Mucosa of stomach (tissue), 1 donor: ENCODE measurements at regions not wholly inside any gene's neighbourhood (a gene's known extent, or its start where the extent isn't known, plus 50 kb on each side); places are given as distances from the start of the nearest gene placed in this dataset.
A peak's percentile ranks its signal among the peaks of the same experiment; 100 is the strongest.

Experiments
- H3K27me3 ChIP-seq: one replicate; pipeline ENCODE4 v1.7.0; 2013; ENCODE audit warnings: mild to moderate bottlenecking, low read length; ENCODE audit not compliant: control insufficient read depth, insufficient read depth
- H3K36me3 ChIP-seq: one replicate; pipeline ENCODE4 v1.7.0; 2013; ENCODE audit warnings: low read length; ENCODE audit not compliant: control insufficient read depth, insufficient read depth
- H3K4me1 ChIP-seq: one replicate; pipeline ENCODE4 v1.7.0; 2013; ENCODE audit warnings: mild to moderate bottlenecking, low read length; ENCODE audit not compliant: control insufficient read depth, insufficient read depth
- H3K4me3 ChIP-seq: one replicate; pipeline ENCODE4 v1.7.0; 2013; ENCODE audit warnings: low read length
- H3K9ac ChIP-seq: one replicate; pipeline ENCODE4 v1.7.0; 2013; ENCODE audit warnings: mild to moderate bottlenecking, low read length, moderate library complexity
- H3K9me3 ChIP-seq: one replicate; pipeline ENCODE4 v1.7.0; 2013; ENCODE audit warnings: mild to moderate bottlenecking, low read length, moderate library complexity; ENCODE audit not compliant: control insufficient read depth
- donor health status: Pancreatic carcinoma.

DNA sequence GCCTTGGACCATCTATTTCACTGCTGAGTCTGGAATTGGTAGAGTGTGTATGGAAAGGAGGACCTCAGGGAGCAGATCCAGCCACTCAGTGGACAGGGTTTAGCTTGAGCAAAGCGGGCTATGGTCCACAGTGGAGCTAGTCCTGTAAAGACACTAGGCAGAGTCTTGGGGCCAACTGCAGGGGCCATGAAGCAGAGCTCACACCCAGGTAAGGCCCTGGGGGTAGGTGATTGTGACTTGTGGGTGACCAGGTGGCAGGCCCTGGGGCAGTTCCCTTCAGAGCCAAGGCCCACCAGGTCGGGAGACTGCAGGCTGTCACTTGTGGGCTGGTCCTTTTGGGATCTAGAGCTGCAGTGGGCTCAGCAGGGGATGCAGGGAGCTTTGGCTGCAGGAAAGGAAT is 80.8 kb upstream of the EPHB3 start:
- Histone ChIP-seq H3K9ac (no peak overlapping the region), H3K4me1 (peaks cover 6% of the 10 kb centered on the region), H3K27me3 (peaks cover 13% of the 10 kb centered on the region), H3K36me3 (no peaks in the 10 kb centered on the region), H3K9me3 (no peaks in the 10 kb centered on the region), H3K4me3 (no peak overlapping the region)

GRCh38 chr3:184481984-184482671 is 79.5 kb upstream of the EPHB3 start:
- Histone ChIP-seq H3K9ac (no peak overlapping the region), H3K36me3 (no peaks in the 10 kb centered on the region), H3K4me3 (no peak overlapping the region), H3K27me3 (peaks cover 14% of the 10 kb centered on the region), H3K9me3 (no peaks in the 10 kb centered on the region), H3K4me1 (peaks cover 6% of the 10 kb centered on the region)

GRCh38 chr3:184485241-184485640 is 76.3 kb upstream of the EPHB3 start:
- Histone ChIP-seq H3K9ac (no peak overlapping the region), H3K27me3 (peaks cover 23% of the 10 kb centered on the region), H3K4me1 (peaks cover 20% of the 10 kb centered on the region), H3K36me3 (no peaks in the 10 kb centered on the region), H3K9me3 (no peaks in the 10 kb centered on the region), H3K4me3 (no peak overlapping the region)

GRCh38 chr3:184485906-184486305 is 75.7 kb upstream of the EPHB3 start:
- Histone ChIP-seq H3K36me3 (no peaks in the 10 kb centered on the region), H3K4me3 (no peak overlapping the region), H3K27me3 (peaks cover 19% of the 10 kb centered on the region), H3K9me3 (no peaks in the 10 kb centered on the region), H3K9ac (no peak overlapping the region), H3K4me1 (peaks cover 25% of the 10 kb centered on the region)

GRCh38 chr3:184486614-184487013 is 75.0 kb upstream of the EPHB3 start:
- H3K4me1 ChIP-seq, result peaks cover 25% of the 10 kb centered on the region
- peaks cover 20% of the 10 kb centered on the region for H3K27me3 ChIP-seq
- H3K9me3 ChIP-seq, result no peaks in the 10 kb centered on the region
- H3K9ac ChIP-seq, result no peak overlapping the region
- H3K36me3 ChIP-seq, result no peaks in the 10 kb centered on the region
- no peak overlapping the region for H3K4me3 ChIP-seq

DNA sequence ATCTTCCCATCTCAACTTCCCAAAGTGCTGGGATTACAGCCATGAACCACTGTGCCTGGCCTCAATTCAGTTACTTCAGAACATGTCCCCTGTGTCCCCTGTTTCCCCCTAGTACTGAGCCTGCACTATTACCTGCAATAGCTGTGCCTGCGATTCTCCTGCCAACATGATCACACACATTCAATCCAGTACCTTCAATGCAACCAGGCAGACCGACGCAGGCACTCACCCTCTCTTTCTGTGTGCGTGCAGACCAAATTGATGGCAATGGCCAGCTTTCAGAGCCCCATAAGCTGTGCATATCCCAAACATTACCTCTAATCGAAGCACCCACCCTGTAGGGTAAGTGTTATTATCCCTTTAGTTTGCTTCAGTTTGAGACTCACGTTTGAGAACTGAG is 73.0 kb upstream of the EPHB3 start:
- Histone ChIP-seq H3K9me3 (no peaks in the 10 kb centered on the region), H3K27me3 (peaks cover 35% of the 10 kb centered on the region), H3K36me3 (no peaks in the 10 kb centered on the region), H3K9ac (no peak overlapping the region), H3K4me3 (no peak overlapping the region), H3K4me1 (peaks cover 23% of the 10 kb centered on the region)

DNA sequence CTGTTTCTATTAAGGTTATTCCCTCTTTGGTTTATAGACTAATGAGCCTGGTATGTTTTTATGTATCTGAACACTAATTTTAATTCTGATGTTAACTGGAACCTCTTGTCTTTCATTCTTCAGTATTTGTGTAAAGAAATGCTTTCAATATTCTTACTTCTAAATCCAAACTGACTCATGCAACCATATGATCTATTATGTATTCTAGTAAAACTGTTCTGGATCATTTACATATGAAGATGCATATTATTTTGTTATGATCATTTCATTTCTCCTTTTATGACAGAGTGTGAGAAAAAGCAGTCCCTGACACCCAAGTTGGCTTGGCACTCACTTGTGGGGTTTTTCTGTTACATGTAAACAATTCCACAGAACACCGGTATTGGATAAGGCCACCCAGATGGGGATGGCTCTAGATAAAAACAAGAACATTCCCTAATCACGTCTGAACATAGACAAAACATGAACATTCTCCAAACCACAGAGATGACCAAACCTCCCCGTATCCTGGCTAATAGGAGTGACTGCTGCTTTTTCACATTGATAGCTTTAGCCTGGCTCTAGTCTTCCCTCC is 72.2 kb upstream of the EPHB3 start:
- no peak overlapping the region for H3K9ac ChIP-seq
- peaks cover 38% of the 10 kb centered on the region for H3K27me3 ChIP-seq
- H3K36me3 ChIP-seq, result no peaks in the 10 kb centered on the region
- no peaks in the 10 kb centered on the region for H3K9me3 ChIP-seq
- no peak overlapping the region for H3K4me3 ChIP-seq
- H3K4me1 ChIP-seq, result peaks cover 23% of the 10 kb centered on the region

DNA sequence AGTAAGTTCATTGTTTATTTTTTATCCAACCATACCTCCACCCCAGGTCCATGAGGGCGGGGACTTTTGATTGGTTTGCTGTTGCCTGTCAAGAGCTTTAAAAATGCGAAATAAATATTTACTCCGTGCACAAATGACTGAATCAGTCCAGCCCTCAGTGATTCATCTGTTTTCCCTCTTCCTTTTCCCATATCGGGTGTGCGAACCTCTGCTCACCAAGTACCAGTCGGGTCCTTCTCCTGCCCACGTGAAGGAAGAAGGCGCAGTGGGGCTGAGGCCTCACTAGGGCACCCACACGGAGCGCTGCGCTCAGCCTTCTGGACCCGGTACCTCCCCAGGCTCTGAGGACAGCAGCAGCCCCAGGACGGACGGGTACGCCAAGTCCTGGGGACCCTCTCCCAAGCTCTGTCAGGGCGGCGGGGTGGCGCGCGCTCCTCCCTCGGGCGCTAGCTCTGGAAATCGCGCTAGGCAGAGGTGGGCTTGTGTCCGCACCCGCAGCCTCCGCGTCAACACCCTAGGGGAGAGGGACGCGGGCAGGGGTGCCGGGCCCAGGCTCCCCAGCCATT is 70.5 kb upstream of the EPHB3 start:
- Histone ChIP-seq H3K9me3 (no peaks in the 10 kb centered on the region), H3K4me3 (peak overlapping the region; percentile 23), H3K9ac (peak overlapping the region; percentile 71), H3K36me3 (no peaks in the 10 kb centered on the region), H3K27me3 (peaks cover 38% of the 10 kb centered on the region), H3K4me1 (peaks cover 23% of the 10 kb centered on the region)

- Histone ChIP-seq H3K27me3 (peaks cover 38% of the 10 kb centered on the region), H3K4me1 (peaks cover 23% of the 10 kb centered on the region), H3K36me3 (no peaks in the 10 kb centered on the region), H3K9me3 (no peaks in the 10 kb centered on the region), H3K9ac (peak overlapping the region; percentile 71), H3K4me3 (peak overlapping the region; percentile 23)
Observed at GRCh38 chr3:184491867-184492615, 69.5 kb upstream of the EPHB3 start.

- Histone ChIP-seq H3K27me3 (peaks cover 16% of the 10 kb centered on the region), H3K9ac (no peak overlapping the region), H3K4me3 (no peak overlapping the region), H3K36me3 (no peaks in the 10 kb centered on the region), H3K4me1 (peaks cover 4% of the 10 kb centered on the region), H3K9me3 (no peaks in the 10 kb centered on the region)
Observed at GRCh38 chr3:184496933-184497332, 64.7 kb upstream of the EPHB3 start.

DNA sequence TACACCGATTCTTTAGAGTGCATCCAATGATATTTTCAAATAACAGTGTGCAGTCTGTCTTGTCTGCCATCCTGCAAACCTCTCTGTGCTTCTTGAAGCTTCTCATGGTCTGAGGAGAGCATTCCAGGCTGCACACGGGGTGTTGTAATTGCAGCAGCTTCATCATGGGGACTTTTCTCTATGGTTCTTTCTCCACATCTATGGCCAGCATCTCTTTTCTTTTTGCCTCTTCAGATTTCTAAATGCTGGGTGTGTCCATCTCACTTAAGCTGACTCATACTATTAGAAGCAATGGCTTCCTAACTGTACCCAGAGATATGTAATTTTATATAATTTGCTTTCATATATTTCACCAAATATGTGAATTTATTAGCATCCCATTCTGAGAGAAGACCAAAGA is 63.8 kb upstream of the EPHB3 start:
- Histone ChIP-seq H3K4me1 (peaks cover 4% of the 10 kb centered on the region), H3K9ac (no peak overlapping the region), H3K4me3 (no peak overlapping the region), H3K36me3 (no peaks in the 10 kb centered on the region), H3K9me3 (no peaks in the 10 kb centered on the region), H3K27me3 (peaks cover 10% of the 10 kb centered on the region)

DNA sequence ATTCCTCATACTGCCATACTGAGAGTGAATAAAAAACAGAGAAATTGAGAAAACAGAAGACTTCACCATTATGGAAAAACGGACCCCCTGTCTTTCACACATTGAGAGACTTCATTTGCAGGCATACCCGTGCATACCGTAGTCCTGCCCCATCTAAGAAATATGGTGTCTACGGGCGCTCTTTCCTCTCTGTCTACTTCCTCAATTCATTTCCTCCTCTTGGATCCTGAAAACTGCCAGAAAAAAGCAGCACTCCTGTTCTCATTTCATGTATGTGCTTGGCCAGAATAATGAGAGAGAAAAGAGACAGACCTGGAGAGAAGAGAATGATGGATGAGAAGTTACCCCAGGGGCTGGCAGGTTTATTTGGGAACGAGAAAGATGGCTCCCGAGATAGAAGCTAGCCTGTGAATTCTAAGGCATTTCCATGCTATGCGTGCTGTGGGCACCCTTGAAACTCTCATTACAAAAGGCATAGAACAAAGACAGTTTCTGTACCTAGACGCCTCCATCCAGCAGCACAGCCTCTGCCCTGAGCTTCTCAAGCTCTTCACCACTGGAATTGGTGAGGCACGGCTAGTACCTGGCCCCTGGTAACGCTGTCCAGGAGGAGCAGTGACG is 62.5 kb upstream of the EPHB3 start:
- Histone ChIP-seq H3K36me3 (no peaks in the 10 kb centered on the region), H3K27me3 (no peaks in the 10 kb centered on the region), H3K9me3 (no peaks in the 10 kb centered on the region), H3K4me3 (no peak overlapping the region), H3K4me1 (no peaks in the 10 kb centered on the region), H3K9ac (no peak overlapping the region)
